Vagina (tissue), 2 donors: ENCODE measurements at regions not wholly inside any gene's neighbourhood (a gene's known extent, or its start where the extent isn't known, plus 50 kb on each side); places are given as distances from the start of the nearest gene placed in this dataset.

ENCODE experiments used
- POLR2A ChIP-seq, 2 donors: fragments of 450-650 bp; IDR thresholded peaks; one replicate each; pipeline ENCODE4 v1.6.1; 2017; ENCODE audit warnings: antibody characterized with exemption in 2 of 2, mild to moderate bottlenecking in 2 of 2, moderate library complexity in 2 of 2
- POLR2AphosphoS5 ChIP-seq, 2 donors: sonication (generic); formaldehyde crosslinking; IDR thresholded peaks; one replicate each; pipeline ENCODE4 v1.9.0; 2017; ENCODE audit warnings: antibody characterized with exemption in 2 of 2, mild to moderate bottlenecking in 2 of 2, low read depth in 1 of 2; ENCODE audit not compliant: insufficient read depth in 1 of 2
- TF ChIP-seq, protein P1 (sequence below), 3 experiments: fragments of 450-650 bp in 2 of 3; fragments of 200-600 bp in 1 of 3; sonication (generic) in 1 of 3; IDR thresholded peaks; one replicate each; pipeline ENCODE4 v1.5.1; 2017 to 2019; ENCODE audit warnings: antibody characterized with exemption in 3 of 3, mild to moderate bottlenecking in 2 of 3, moderate library complexity in 2 of 3

DNA sequence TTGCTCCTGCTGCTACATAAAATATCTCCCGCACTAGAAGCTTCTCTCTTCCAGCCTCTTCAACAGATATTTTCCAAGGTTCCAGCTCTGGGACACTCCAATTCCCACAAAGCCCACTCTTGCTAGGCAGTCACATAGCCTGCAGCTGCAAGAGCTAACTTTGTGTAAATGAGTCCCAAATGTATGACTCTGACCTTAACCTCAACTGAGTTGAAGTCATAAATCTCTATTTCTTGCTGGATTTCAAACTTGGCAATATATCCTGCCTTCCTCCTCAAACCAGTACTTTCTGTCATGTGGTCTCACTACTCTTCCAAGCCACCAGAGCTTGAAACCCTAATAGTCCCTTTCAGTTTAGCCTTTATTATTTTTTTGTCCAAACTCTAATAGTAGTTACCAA lies 315.4 kb upstream of the GRIA3 start:
- TF ChIP-seq, protein P1, sequence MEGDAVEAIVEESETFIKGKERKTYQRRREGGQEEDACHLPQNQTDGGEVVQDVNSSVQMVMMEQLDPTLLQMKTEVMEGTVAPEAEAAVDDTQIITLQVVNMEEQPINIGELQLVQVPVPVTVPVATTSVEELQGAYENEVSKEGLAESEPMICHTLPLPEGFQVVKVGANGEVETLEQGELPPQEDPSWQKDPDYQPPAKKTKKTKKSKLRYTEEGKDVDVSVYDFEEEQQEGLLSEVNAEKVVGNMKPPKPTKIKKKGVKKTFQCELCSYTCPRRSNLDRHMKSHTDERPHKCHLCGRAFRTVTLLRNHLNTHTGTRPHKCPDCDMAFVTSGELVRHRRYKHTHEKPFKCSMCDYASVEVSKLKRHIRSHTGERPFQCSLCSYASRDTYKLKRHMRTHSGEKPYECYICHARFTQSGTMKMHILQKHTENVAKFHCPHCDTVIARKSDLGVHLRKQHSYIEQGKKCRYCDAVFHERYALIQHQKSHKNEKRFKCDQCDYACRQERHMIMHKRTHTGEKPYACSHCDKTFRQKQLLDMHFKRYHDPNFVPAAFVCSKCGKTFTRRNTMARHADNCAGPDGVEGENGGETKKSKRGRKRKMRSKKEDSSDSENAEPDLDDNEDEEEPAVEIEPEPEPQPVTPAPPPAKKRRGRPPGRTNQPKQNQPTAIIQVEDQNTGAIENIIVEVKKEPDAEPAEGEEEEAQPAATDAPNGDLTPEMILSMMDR (IDR thresholded peaks at IDR 0.05), result no peak
- TF ChIP-seq POLR2A (IDR thresholded peaks at IDR 0.05) (no peak), POLR2AphosphoS5 (IDR thresholded peaks at IDR 0.05; ENCODE audit: insufficient read depth in 1 of 2, low read depth in 1 of 2) (no peak)
